Stimulated activated CD8-positive, alpha-beta memory T cell treated with anti-CD3 and anti-CD28 coated beads, Interleukin-7, amount 100 ng/mL, for 1 hour (primary cell): ENCODE measurements at regions not wholly inside any gene's neighbourhood (a gene's known extent, or its start where the extent isn't known, plus 50 kb on each side); places are given as distances from the start of the nearest gene placed in this dataset.
"Not testable (repeated sequence)": the region's sequence is repeated elsewhere in the genome, so short reads cannot be mapped to it uniquely, and the experiment has no call there.

ENCODE experiments used
- DNase-seq, 2 donors: peaks; one replicate each; pipeline ENCODE4 v3.0.0-alpha.2; 2020; ENCODE audit warnings: low read depth in 2 of 2

GRCh38 chr18:5021558-5021957 lies 175.5 kb downstream of the AKAIN1 start:
- DNase-seq: no peak

DNA sequence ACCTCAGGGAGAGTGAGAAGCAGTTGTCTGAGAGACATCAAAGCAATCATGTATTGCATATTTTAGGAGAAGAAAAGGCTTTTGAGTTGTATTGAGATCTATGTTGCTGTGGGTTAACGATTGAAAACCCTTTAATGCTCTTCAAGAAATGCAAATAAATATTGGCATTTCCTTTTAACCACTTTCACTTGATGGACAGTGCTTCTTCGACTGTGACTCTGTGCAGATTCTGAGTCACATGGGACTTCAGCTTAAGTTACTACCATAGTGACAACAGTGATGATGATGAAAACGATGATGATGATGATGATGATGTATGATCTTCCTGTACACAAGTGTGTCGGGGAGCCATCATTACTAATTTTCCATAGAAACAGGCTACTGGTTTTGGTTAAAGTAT lies 181.8 kb downstream of the AKAIN1 start:
- DNase-seq: no peak

DNA sequence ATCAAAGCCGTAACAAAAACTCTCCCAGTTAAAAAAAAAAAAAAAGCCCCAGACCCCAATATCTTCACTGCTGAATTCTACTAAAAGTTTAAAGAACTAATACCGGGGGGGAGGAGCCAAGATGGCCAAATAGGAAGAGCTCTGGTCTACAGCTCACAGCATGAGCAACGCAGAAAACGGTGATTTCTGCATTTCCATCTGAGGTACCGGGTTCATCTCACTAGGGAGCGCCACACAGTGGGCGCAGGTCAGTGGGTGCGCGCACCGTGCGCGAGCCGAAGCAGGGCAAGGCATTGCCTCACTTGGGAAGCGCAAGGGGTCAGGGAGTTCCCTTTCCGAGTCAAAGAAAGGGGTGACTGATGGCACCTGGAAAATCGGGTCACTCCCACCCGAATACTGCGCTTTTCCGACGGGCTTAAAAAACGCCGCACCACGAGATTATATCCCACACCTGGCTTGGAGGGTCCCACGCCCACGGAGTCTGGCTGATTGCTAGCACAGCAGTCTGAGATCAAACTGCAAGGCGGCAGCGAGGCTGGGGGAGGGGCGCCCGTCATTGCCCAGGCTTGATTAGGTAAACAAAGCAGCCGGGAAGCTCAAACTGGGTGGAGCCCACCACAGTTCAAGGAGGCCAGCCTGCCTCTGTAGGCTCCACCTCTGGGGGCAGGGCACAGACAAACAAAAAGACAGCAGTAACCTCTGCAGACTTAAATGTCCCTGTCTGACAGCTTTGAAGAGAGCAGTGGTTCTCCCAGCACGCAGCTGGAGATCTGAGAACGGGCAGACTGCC lies 192.8 kb downstream of the AKAIN1 start:
- DNase-seq: not testable (repeated sequence)

GRCh38 chr18:4994710-4995109 lies 202.3 kb downstream of the AKAIN1 start:
- DNase-seq: no peak

- no peak for DNase-seq
These were observed 209.3 kb downstream of the AKAIN1 start for GRCh38 chr18:4987452-4988405.

- DNase-seq: no peak
These were observed 210.4 kb downstream of the AKAIN1 start for GRCh38 chr18:4986677-4987076.

DNA sequence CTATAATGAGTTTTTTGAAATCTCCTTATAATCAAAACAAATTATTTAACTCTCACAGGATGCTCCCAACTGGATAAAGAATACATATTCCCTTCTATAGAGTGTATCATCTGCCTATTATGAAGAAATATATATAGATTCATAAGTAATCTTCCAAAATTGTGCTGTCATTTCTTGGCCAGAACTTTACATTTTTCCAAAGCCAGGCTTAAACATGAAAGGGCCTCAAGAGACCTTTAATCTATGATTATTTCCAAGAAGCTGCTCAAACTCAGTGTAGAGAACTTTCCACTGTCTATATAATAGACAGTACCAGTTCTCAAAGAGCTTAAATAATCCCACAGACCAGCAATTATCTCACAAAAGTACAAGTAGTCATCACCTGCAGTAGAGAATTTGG lies 211.0 kb downstream of the AKAIN1 start:
- DNase-seq: no peak

GRCh38 chr18:4961121-4961909 lies 235.7 kb downstream of the AKAIN1 start:
- no peak for DNase-seq

DNA sequence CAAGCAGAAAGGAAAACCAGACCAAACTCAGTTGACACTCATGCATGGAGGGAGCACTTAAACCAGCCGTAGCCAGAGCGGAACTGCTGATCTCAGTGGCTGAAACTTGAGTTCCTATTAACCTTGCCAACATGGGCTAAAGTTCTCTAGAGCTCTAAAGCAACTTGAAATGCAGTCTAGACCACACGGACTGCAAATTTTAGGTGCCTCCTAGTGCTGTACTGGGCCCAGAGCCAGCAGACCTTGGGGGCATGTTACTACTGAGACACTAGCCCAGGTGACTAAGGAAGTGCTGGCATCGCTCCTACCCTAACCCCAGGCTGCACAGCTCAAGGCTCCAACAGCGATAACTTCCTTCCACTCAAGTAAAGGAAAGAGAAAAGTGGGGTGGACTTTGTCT lies 236.5 kb downstream of the AKAIN1 start:
- DNase-seq: no peak

GRCh38 chr18:4931209-4931608 lies 265.8 kb downstream of the AKAIN1 start:
- DNase-seq: no peak

GRCh38 chr18:4921548-4921947 lies 275.5 kb downstream of the AKAIN1 start:
- no peak for DNase-seq

GRCh38 chr18:4917509-4917908 lies 279.5 kb downstream of the AKAIN1 start:
- not testable (repeated sequence) for DNase-seq

- no peak for DNase-seq
These were observed 288.7 kb downstream of the AKAIN1 start for GRCh38 chr18:4908328-4908727.

DNA sequence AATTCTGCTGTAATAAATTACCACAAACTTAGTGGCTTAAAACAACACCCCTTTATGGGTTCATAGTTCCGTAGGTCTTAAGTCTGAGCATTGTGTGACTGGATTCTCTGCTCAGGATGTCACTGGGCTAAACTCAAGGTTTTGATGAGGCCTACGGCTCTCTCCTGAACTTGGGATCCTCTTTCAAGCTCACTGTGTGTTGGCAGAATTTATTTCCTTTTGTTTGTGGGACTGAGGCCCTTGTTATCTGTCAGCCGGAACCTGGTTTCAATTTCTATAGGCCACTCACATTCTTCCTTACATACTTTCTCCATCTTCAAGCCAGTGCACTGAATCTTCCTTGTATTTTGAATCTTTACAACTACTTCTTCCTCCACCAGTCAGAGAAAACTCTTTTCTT lies 290.2 kb downstream of the AKAIN1 start:
- DNase-seq: no peak

GRCh38 chr18:4888251-4889040 lies 308.6 kb downstream of the AKAIN1 start:
- DNase-seq: no peak

DNA sequence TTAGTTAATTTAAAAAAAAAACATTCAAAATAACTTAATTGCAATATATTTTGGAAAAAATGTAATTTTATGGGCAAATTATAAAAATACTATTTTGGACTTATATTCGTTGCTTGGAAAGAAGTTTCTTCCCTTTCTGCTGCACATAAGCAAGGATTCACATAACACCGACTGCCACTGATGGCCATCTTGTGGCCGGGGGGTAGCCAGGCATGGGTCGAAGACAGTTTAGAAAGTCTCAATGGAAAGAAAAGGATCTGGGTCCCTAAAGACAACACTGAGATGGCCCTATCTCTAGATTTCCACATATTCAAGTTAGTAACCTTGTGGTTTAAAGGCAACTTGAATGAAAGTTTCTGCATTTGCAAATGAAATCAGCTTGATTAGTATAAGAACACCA lies 318.6 kb downstream of the AKAIN1 start:
- no peak for DNase-seq

DNA sequence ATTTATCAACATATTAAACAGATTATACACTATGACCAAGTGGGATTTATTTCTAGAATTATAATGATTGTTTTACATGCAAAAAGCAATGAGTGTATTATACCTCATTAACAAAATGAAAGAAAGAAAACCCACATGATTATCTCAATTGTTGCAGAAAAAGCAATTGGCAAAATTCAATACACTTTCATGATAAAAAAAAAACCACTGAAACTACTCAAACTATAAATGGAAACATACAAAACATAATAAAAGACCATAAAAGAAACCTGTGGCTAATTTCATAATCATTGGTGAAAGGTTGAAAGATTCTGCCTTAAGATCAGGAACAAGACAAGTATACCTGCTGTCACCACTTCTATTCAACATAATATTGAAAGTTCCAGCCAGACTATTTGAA lies 325.9 kb downstream of the AKAIN1 start:
- no peak for DNase-seq

DNA sequence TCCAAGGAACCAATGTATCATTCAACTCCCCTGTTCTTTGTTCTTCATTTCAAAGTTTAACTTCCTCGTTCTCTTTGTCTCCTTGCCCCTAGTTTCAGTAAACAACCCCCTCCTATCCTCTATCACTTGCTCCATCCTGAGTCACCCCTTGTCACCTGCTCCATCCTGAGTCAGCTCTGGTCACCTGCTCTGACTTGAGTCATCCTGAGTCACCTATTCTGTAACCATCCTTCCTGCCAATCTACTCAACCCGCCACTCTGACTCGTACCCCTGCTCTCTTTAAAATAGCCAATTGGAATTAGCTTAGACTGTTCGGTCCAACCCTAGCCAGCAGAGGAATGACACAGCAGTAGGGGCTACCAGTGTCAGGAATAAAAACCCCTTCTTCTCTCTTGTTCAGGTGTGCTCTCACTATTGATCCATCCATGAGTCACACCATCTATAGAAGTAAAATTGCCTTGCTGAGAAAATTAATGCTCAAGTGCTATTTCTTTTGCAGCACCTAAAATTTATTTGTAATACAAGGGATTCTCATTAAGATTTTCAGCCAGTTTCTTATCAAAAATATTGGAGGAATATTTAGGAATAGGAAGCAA lies 326.8 kb downstream of the AKAIN1 start:
- no peak for DNase-seq

- DNase-seq: no peak
These were observed 327.9 kb downstream of the AKAIN1 start for GRCh38 chr18:4869155-4869554.

GRCh38 chr18:4858379-4859127 lies 338.5 kb downstream of the AKAIN1 start:
- no peak for DNase-seq
